ENCODE measurements at regions not wholly inside any gene's neighbourhood (a gene's known extent, or its start where the extent isn't known, plus 50 kb on each side); places are given as distances from the start of the nearest gene placed in this dataset.
"Not testable (repeated sequence)": the region's sequence is repeated elsewhere in the genome, so short reads cannot be mapped to it uniquely, and the experiment has no call there.

- no peaks in the 10 kb centered on the region for H3K36me3 ChIP-seq
- TF ChIP-seq CTCF (IDR thresholded peaks at IDR 0.05; ENCODE audit: low read depth, low read length), result no peak
- H3K9me3 ChIP-seq (ENCODE audit: low read depth), result no peaks in the 10 kb centered on the region
- H3K4me3 ChIP-seq, result no peak overlapping the region
- no peak for DNase-seq (ENCODE audit: low read depth in 1 of 2, low spot score in 1 of 2)
- no peaks in the 10 kb centered on the region for H3K27me3 ChIP-seq
- H3K4me1 ChIP-seq (ENCODE audit: low read depth), result peaks cover 12% of the 10 kb centered on the region
- H3K27ac ChIP-seq, result no peak overlapping the region
Measured at GRCh38 chr4:38534344-38535045, 129.5 kb upstream of the KLF3 start.

DNA sequence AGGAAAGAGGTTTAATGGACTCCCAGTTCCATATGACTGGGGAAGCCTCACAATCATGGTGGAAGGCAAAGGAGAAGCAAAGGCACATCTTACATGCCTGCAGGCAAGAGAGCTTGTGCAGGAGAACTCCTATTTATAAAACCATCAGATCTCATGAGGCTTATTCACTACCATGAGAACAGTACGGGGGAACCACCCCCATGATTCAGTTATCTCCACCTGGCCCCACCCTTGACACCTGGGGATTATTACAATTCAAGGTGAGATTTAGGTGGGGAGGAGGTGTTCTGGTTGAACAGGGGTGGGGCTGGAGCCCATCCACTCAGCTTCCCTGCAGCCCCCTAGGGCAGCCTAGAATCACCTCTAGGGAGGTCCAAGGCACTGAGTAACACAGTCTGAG lies 128.9 kb upstream of the KLF3 start:
- peaks cover 12% of the 10 kb centered on the region for H3K4me1 ChIP-seq (ENCODE audit: low read depth)
- DNase-seq (ENCODE audit: low read depth in 1 of 2, low spot score in 1 of 2); H3K9me3 ChIP-seq (ENCODE audit: low read depth); H3K27ac ChIP-seq; H3K27me3 ChIP-seq; H3K4me3 ChIP-seq; H3K36me3 ChIP-seq: not testable (repeated sequence)

GRCh38 chr4:38535717-38536116 lies 128.3 kb upstream of the KLF3 start:
- Histone ChIP-seq H3K27me3 (no peaks in the 10 kb centered on the region), H3K4me1 (ENCODE audit: low read depth) (peaks cover 12% of the 10 kb centered on the region), H3K27ac (no peak overlapping the region), H3K9me3 (ENCODE audit: low read depth) (no peaks in the 10 kb centered on the region), H3K4me3 (no peak overlapping the region), H3K36me3 (no peaks in the 10 kb centered on the region)
- no peak for DNase-seq (ENCODE audit: low read depth in 1 of 2, low spot score in 1 of 2)
- no peak for TF ChIP-seq CTCF (IDR thresholded peaks at IDR 0.05; ENCODE audit: low read depth, low read length)

GRCh38 chr4:38536716-38537115 lies 127.3 kb upstream of the KLF3 start:
- H3K4me1 ChIP-seq (ENCODE audit: low read depth), result peaks cover 4% of the 10 kb centered on the region

GRCh38 chr4:38537666-38538065 lies 126.3 kb upstream of the KLF3 start:
- H3K36me3 ChIP-seq, result no peaks in the 10 kb centered on the region
- no peak overlapping the region for H3K4me3 ChIP-seq
- H3K27me3 ChIP-seq, result no peaks in the 10 kb centered on the region
- no peaks in the 10 kb centered on the region for H3K4me1 ChIP-seq (ENCODE audit: low read depth)
- DNase-seq (ENCODE audit: low read depth in 1 of 2, low spot score in 1 of 2), result no peak
- no peak for TF ChIP-seq CTCF (IDR thresholded peaks at IDR 0.05; ENCODE audit: low read depth, low read length)
- no peaks in the 10 kb centered on the region for H3K9me3 ChIP-seq (ENCODE audit: low read depth)
- H3K27ac ChIP-seq, result no peak overlapping the region

More at GRCh38 chr4:38536716-38537115, 127.3 kb upstream of the KLF3 start:
- no peak for TF ChIP-seq CTCF (IDR thresholded peaks at IDR 0.05; ENCODE audit: low read depth, low read length)
- Histone ChIP-seq H3K9me3 (ENCODE audit: low read depth) (no peaks in the 10 kb centered on the region), H3K36me3 (no peaks in the 10 kb centered on the region), H3K27ac (no peak overlapping the region), H3K27me3 (no peaks in the 10 kb centered on the region), H3K4me3 (no peak overlapping the region)
- DNase-seq (ENCODE audit: low read depth in 1 of 2, low spot score in 1 of 2), result no peak

DNA sequence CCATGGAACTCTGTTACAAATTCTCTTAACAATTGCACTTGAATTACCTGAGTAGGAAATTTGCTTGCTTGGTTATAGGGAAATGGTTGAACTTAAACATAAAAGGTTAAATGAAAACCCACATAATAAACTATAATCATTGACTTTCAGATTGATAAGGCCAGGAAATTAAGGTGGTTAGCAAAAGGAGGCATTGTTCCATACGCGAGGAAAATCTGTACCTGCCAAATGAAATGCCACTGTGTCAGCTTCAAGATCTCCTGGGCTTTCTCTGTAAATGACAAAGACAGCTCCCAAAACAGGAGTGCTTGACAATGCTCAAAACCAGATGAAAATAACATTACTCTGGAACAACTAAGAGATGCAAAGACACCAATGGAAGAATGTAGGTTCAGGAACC lies 125.5 kb upstream of the KLF3 start:
- DNase-seq (ENCODE audit: low read depth in 1 of 2, low spot score in 1 of 2), result no peak
- no peak overlapping the region for H3K27ac ChIP-seq
- no peak for TF ChIP-seq CTCF (IDR thresholded peaks at IDR 0.05; ENCODE audit: low read depth, low read length)
- H3K36me3 ChIP-seq, result no peaks in the 10 kb centered on the region
- H3K27me3 ChIP-seq, result no peaks in the 10 kb centered on the region
- H3K4me1 ChIP-seq (ENCODE audit: low read depth), result no peaks in the 10 kb centered on the region
- H3K9me3 ChIP-seq (ENCODE audit: low read depth), result no peaks in the 10 kb centered on the region
- no peak overlapping the region for H3K4me3 ChIP-seq
